Neural cell (in vitro differentiated cells): ENCODE measurements at regions not wholly inside any gene's neighbourhood (a gene's known extent, or its start where the extent isn't known, plus 50 kb on each side); places are given as distances from the start of the nearest gene placed in this dataset.

Source experiments
- H2AFZ ChIP-seq: fragments of 200-600, 300-800 bp; sonication (generic), shearing (Covaris generic); 2 replicates; pipeline ENCODE4 v1.6.0; 2014; ENCODE audit warnings: low read depth, mild to moderate bottlenecking, antibody characterized with exemption, low read length, moderate library complexity
- H3F3A ChIP-seq: fragments of 200-600 bp; shearing (Covaris generic); 2 replicates; pipeline ENCODE4 v1.6.1; 2016; ENCODE audit warnings: mild to moderate bottlenecking, moderate library complexity, mixed read lengths, antibody characterized with exemption, low read length; ENCODE audit not compliant: insufficient read depth, poor library complexity, severe bottlenecking
- H3K27ac ChIP-seq: fragments of 200-600, 300-800 bp; sonication (generic), shearing (Covaris generic); 2 replicates; pipeline ENCODE4 v1.5.1; 2014; ENCODE audit warnings: mild to moderate bottlenecking, low read length, moderate library complexity
- H3K27me3 ChIP-seq: fragments of 300-800, 200-600 bp; sonication (generic), shearing (Covaris generic); 2 replicates; pipeline ENCODE4 v1.6.0; 2014; ENCODE audit warnings: mild to moderate bottlenecking, low read depth, low read length, moderate library complexity; ENCODE audit not compliant: insufficient read depth
- H3K36me3 ChIP-seq: fragments of 300-800, 200-600 bp; sonication (generic), shearing (Covaris generic); 2 replicates; pipeline ENCODE4 v1.5.1; 2014; ENCODE audit warnings: mild to moderate bottlenecking, antibody characterized with exemption, low read length, moderate library complexity; ENCODE audit not compliant: insufficient read depth
- H3K4me2 ChIP-seq: fragments of 300-800, 200-600 bp; sonication (generic), shearing (Covaris generic); 2 replicates; pipeline ENCODE4 v1.6.0; 2014; ENCODE audit warnings: mild to moderate bottlenecking, low read length
- H3K4me3 ChIP-seq: fragments of 300-800, 200-600 bp; sonication (generic), shearing (Covaris generic); 2 replicates; pipeline ENCODE4 v1.5.1; 2014; ENCODE audit warnings: mild to moderate bottlenecking, low read length, moderate library complexity
- H3K79me2 ChIP-seq: fragments of 200-600 bp; shearing (Covaris generic); replicated peaks from 2 replicates; pipeline ENCODE4 v1.6.0; 2014; ENCODE audit warnings: mild to moderate bottlenecking, low read length, moderate library complexity; ENCODE audit not compliant: insufficient read depth
- H3K9ac ChIP-seq: fragments of 300-800, 200-600 bp; sonication (generic), shearing (Covaris generic); 2 replicates; pipeline ENCODE4 v1.6.1; 2016; ENCODE audit warnings: mild to moderate bottlenecking, low read length, mixed read lengths
- H3K9me2 ChIP-seq: fragments of 200-600 bp; shearing (Covaris generic); 2 replicates; pipeline ENCODE4 v1.6.1; 2016; ENCODE audit warnings: mild to moderate bottlenecking, low read length, mixed read lengths; ENCODE audit not compliant: insufficient read depth
- H3K9me3 ChIP-seq: fragments of 200-600, 300-800 bp; sonication (generic), shearing (Covaris generic); 2 replicates; pipeline ENCODE4 v1.6.1; 2016; ENCODE audit warnings: mild to moderate bottlenecking, mixed run types, low read length, moderate library complexity, mixed read lengths
- H4K20me1 ChIP-seq: fragments of 200-600 bp; shearing (Covaris generic); 2 replicates; pipeline ENCODE4 v1.6.1; 2016; ENCODE audit warnings: mild to moderate bottlenecking, mixed run types; ENCODE audit not compliant: insufficient read depth
- EP300 ChIP-seq: fragments of 450-650 bp; conservative IDR thresholded peaks from 2 replicates; pipeline ENCODE4 v1.6.1; 2014; ENCODE audit warnings: antibody characterized with exemption, mild to moderate bottlenecking, moderate library complexity; ENCODE audit not compliant: poor library complexity, severe bottlenecking
- EZH2 ChIP-seq: fragments of 200-600, 300-800 bp; shearing (Covaris generic), sonication (generic); IDR thresholded peaks from 2 replicates; pipeline ENCODE4 v1.6.1; 2014; ENCODE audit warnings: antibody characterized with exemption, low read length, borderline replicate concordance, mild to moderate bottlenecking; ENCODE audit not compliant: insufficient read depth, poor library complexity, severe bottlenecking
- MXI1 ChIP-seq: fragments of 450-650 bp; conservative IDR thresholded peaks from 2 replicates; pipeline ENCODE4 v1.6.1; 2014; ENCODE audit warnings: antibody characterized with exemption, mild to moderate bottlenecking; ENCODE audit not compliant: poor library complexity, severe bottlenecking
- POLR2AphosphoS5 ChIP-seq: IDR thresholded peaks from 2 replicates; pipeline ENCODE4 v1.6.1; 2012
- RAD21 ChIP-seq: fragments of 450-650 bp; conservative IDR thresholded peaks from 2 replicates; pipeline ENCODE4 v1.6.1; 2014; ENCODE audit warnings: antibody characterized with exemption, mild to moderate bottlenecking, moderate library complexity
- SMC3 ChIP-seq: fragments of 450-650 bp; conservative IDR thresholded peaks from 2 replicates; pipeline ENCODE4 v1.6.1; 2014; ENCODE audit warnings: antibody characterized with exemption, mild to moderate bottlenecking, moderate library complexity; ENCODE audit not compliant: poor library complexity
- TAF1 ChIP-seq: IDR thresholded peaks from 2 replicates; pipeline ENCODE4 v1.6.1; 2012; ENCODE audit warnings: low read depth
- TF ChIP-seq, protein P1 (sequence below): IDR thresholded peaks from 2 replicates; pipeline ENCODE4 v1.6.1; 2012; ENCODE audit warnings: borderline replicate concordance
- TF ChIP-seq, protein P2 (sequence below): fragments of 450-650 bp; IDR thresholded peaks from 2 replicates; pipeline ENCODE4 v1.5.1; 2014; ENCODE audit warnings: antibody characterized with exemption, mild to moderate bottlenecking, moderate library complexity; ENCODE audit not compliant: poor library complexity, severe bottlenecking

DNA sequence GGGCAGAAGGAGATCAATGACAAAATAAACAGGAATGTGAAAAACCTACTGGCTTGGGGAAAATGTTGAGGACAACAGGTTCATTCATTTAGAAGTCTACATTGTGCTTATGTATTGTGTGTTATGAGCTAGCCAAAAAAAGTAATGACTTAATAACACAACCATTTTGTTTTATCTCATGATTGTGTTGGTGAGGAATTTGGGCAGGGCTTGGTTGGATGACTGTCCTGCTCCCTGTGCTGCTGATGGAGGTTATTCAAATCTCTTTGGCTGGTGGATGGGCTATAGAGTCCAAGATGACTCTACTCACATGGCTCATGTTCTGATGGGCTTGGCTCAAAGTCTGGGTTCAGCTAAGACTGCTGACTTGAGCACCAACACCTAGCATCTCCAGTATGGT, 116.3 kb downstream of the HS3ST1 start:
- no peak overlapping the region for H3K4me2 ChIP-seq
- H3K9me2 ChIP-seq, result no peaks in the 10 kb centered on the region
- no peak overlapping the region for H3K9ac ChIP-seq
- no peak overlapping the region for H3K27ac ChIP-seq
- no peaks in the 10 kb centered on the region for H3F3A ChIP-seq
- H3K9me3 ChIP-seq, result no peaks in the 10 kb centered on the region
- H3K27me3 ChIP-seq, result no peaks in the 10 kb centered on the region
- H3K4me3 ChIP-seq, result no peak overlapping the region
- H2AFZ ChIP-seq, result no peak overlapping the region
- TF ChIP-seq POLR2AphosphoS5, result no peak
- no peak for TF ChIP-seq MXI1
- no peak for TF ChIP-seq EP300
- TF ChIP-seq, protein P1, sequence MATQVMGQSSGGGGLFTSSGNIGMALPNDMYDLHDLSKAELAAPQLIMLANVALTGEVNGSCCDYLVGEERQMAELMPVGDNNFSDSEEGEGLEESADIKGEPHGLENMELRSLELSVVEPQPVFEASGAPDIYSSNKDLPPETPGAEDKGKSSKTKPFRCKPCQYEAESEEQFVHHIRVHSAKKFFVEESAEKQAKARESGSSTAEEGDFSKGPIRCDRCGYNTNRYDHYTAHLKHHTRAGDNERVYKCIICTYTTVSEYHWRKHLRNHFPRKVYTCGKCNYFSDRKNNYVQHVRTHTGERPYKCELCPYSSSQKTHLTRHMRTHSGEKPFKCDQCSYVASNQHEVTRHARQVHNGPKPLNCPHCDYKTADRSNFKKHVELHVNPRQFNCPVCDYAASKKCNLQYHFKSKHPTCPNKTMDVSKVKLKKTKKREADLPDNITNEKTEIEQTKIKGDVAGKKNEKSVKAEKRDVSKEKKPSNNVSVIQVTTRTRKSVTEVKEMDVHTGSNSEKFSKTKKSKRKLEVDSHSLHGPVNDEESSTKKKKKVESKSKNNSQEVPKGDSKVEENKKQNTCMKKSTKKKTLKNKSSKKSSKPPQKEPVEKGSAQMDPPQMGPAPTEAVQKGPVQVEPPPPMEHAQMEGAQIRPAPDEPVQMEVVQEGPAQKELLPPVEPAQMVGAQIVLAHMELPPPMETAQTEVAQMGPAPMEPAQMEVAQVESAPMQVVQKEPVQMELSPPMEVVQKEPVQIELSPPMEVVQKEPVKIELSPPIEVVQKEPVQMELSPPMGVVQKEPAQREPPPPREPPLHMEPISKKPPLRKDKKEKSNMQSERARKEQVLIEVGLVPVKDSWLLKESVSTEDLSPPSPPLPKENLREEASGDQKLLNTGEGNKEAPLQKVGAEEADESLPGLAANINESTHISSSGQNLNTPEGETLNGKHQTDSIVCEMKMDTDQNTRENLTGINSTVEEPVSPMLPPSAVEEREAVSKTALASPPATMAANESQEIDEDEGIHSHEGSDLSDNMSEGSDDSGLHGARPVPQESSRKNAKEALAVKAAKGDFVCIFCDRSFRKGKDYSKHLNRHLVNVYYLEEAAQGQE, result no peak
- no peak for TF ChIP-seq RAD21
- TF ChIP-seq, protein P2, sequence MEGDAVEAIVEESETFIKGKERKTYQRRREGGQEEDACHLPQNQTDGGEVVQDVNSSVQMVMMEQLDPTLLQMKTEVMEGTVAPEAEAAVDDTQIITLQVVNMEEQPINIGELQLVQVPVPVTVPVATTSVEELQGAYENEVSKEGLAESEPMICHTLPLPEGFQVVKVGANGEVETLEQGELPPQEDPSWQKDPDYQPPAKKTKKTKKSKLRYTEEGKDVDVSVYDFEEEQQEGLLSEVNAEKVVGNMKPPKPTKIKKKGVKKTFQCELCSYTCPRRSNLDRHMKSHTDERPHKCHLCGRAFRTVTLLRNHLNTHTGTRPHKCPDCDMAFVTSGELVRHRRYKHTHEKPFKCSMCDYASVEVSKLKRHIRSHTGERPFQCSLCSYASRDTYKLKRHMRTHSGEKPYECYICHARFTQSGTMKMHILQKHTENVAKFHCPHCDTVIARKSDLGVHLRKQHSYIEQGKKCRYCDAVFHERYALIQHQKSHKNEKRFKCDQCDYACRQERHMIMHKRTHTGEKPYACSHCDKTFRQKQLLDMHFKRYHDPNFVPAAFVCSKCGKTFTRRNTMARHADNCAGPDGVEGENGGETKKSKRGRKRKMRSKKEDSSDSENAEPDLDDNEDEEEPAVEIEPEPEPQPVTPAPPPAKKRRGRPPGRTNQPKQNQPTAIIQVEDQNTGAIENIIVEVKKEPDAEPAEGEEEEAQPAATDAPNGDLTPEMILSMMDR, result no peak
- no peak for TF ChIP-seq TAF1
- TF ChIP-seq EZH2, result no peak
- TF ChIP-seq SMC3, result no peak
- H3K79me2 ChIP-seq, result no peaks in the 10 kb centered on the region
- no peaks in the 10 kb centered on the region for H3K36me3 ChIP-seq
- H4K20me1 ChIP-seq, result no peaks in the 10 kb centered on the region

DNA sequence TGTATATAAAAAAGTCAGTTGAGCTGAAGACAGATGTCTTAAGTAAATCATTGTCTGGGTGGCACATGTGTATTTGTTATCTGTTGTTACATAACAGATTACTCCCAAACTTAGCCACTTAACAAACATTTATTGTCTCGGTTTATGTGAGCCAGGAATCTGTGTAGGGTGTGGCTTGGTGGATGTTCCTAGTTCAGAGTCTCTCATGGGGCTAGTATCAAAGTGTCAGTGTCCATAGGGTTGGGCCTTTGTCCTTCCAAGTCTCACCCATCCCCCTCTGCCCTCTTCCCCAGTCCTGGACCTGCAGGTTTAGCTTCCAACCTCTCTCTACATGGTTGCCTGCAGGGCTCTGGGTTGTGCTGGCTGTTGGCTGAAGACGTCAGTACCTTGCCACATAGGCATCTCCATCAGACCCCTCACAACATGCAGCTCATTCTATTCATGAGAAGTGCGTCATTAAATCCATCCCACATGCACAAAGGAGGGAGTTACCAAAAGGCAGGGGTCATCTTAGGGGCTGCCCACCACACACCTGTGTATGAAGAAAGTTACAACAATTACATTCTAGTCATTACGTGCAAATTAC, 127.5 kb downstream of the HS3ST1 start:
- Histone ChIP-seq H3K9me3 (no peaks in the 10 kb centered on the region), H3K27me3 (no peaks in the 10 kb centered on the region), H3K4me3 (no peak overlapping the region), H3K79me2 (no peaks in the 10 kb centered on the region), H3F3A (no peaks in the 10 kb centered on the region), H3K27ac (no peak overlapping the region), H4K20me1 (no peaks in the 10 kb centered on the region), H3K36me3 (no peaks in the 10 kb centered on the region), H3K9ac (no peak overlapping the region), H3K9me2 (no peaks in the 10 kb centered on the region), H3K4me2 (no peak overlapping the region), H2AFZ (no peak overlapping the region)
- TF ChIP-seq EP300 (no peak), SMC3 (no peak), RAD21 (no peak), POLR2AphosphoS5 (no peak), MXI1 (no peak), TAF1 (no peak), EZH2 (no peak)
- TF ChIP-seq, protein P1, result no peak
- TF ChIP-seq, protein P2, result no peak
